Stimulated activated naive CD8-positive, alpha-beta T cell treated with anti-CD3 and anti-CD28 coated beads, Interleukin-15, Interleukin-2, amounts not matched to agents 100 ng/mL and 50 ng/mL, for 24 hours (primary cell): ENCODE measurements at regions not wholly inside any gene's neighbourhood (a gene's known extent, or its start where the extent isn't known, plus 50 kb on each side); places are given as distances from the start of the nearest gene placed in this dataset.

Experiments
- H3K27ac Mint-ChIP-seq: one replicate; pipeline ENCODE4 v1.8.0; 2021; ENCODE audit warnings: mild to moderate bottlenecking, mixed read lengths
- H3K27me3 Mint-ChIP-seq: one replicate; pipeline ENCODE4 v1.8.0; 2021; ENCODE audit warnings: mixed read lengths
- H3K36me3 Mint-ChIP-seq: one replicate; pipeline ENCODE4 v1.8.0; 2021; ENCODE audit warnings: low read depth, mixed read lengths
- H3K4me1 Mint-ChIP-seq: one replicate; pipeline ENCODE4 v1.8.0; 2021; ENCODE audit warnings: low read depth, mixed read lengths
- H3K4me3 Mint-ChIP-seq: one replicate; pipeline ENCODE4 v1.8.0; 2021; ENCODE audit warnings: mild to moderate bottlenecking, mixed read lengths
- H3K9me3 Mint-ChIP-seq: one replicate; pipeline ENCODE4 v1.8.0; 2021; ENCODE audit warnings: mixed read lengths

- Mint-ChIP-seq H3K9me3 (no peaks in the 10 kb centered on the region), H3K36me3 (no peaks in the 10 kb centered on the region), H3K4me1 (no peaks in the 10 kb centered on the region), H3K4me3 (no peak overlapping the region), H3K27me3 (no peaks in the 10 kb centered on the region), H3K27ac (no peak overlapping the region)
Measured at GRCh38 chr22:48703265-48703941, 1124.3 kb downstream of the BRD1 start.

GRCh38 chr22:48702573-48703264, 1125.0 kb downstream of the BRD1 start:
- H3K36me3 Mint-ChIP-seq, result no peaks in the 10 kb centered on the region
- H3K4me1 Mint-ChIP-seq, result no peaks in the 10 kb centered on the region
- H3K4me3 Mint-ChIP-seq, result no peak overlapping the region
- H3K27me3 Mint-ChIP-seq, result no peaks in the 10 kb centered on the region
- H3K27ac Mint-ChIP-seq, result no peak overlapping the region
- H3K9me3 Mint-ChIP-seq, result no peaks in the 10 kb centered on the region

GRCh38 chr22:48701296-48702030, 1126.2 kb downstream of the BRD1 start:
- H3K27ac Mint-ChIP-seq, result no peak overlapping the region

GRCh38 chr22:48700566-48701295, 1126.9 kb downstream of the BRD1 start:
- no peaks in the 10 kb centered on the region for H3K9me3 Mint-ChIP-seq
- H3K27me3 Mint-ChIP-seq, result no peaks in the 10 kb centered on the region
- no peaks in the 10 kb centered on the region for H3K4me1 Mint-ChIP-seq
- H3K27ac Mint-ChIP-seq, result no peak overlapping the region
- H3K36me3 Mint-ChIP-seq, result no peaks in the 10 kb centered on the region
- H3K4me3 Mint-ChIP-seq, result no peak overlapping the region

More at GRCh38 chr22:48701296-48702030, 1126.2 kb downstream of the BRD1 start:
- H3K9me3 Mint-ChIP-seq, result no peaks in the 10 kb centered on the region
- no peaks in the 10 kb centered on the region for H3K36me3 Mint-ChIP-seq
- no peaks in the 10 kb centered on the region for H3K27me3 Mint-ChIP-seq
- no peak overlapping the region for H3K4me3 Mint-ChIP-seq
- H3K4me1 Mint-ChIP-seq, result no peaks in the 10 kb centered on the region

DNA sequence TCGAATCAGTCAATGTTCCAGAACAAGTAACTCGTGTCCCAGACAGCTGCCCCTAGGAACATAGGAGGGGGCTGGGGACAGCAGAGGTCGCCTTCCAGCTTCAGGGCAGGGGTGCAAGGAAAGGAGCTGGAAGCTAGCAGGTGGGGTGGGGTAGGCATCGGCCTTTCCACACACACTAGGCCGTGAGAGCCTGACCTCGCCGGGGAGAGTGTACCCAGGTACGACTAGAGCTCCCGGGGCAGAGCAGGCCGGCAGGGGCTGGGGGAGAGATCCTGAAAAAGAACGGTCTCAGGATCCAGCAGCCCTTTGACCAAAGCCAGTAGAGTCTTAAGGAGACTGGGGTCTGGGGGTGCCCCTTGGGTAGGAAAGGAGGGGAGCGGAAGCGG, 1127.5 kb downstream of the BRD1 start:
- H3K4me3 Mint-ChIP-seq, result no peak overlapping the region
- H3K36me3 Mint-ChIP-seq, result no peaks in the 10 kb centered on the region
- H3K9me3 Mint-ChIP-seq, result no peaks in the 10 kb centered on the region
- H3K27me3 Mint-ChIP-seq, result no peaks in the 10 kb centered on the region
- H3K4me1 Mint-ChIP-seq, result no peaks in the 10 kb centered on the region
- no peak overlapping the region for H3K27ac Mint-ChIP-seq

DNA sequence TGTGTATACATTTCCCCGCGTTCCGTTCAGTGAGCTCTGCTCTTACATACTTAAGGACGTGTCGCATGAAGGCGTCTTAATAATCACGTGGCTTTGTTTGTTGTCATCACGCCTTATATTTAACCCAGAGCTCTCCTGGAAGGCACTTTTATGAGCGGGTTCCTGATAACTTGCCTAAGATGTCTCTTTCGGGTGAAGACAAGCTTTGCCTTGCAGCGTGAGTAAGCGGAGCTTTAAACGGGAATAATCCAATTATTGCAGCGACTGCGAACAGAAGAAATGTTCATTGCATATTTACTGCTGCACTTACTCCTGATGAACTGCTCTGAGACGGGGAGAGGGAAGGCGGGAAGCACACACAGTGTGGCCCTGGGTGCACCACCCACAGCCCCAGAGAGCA, 1128.2 kb downstream of the BRD1 start:
- H3K27me3 Mint-ChIP-seq, result no peaks in the 10 kb centered on the region
- H3K9me3 Mint-ChIP-seq, result no peaks in the 10 kb centered on the region
- no peaks in the 10 kb centered on the region for H3K4me1 Mint-ChIP-seq
- no peak overlapping the region for H3K27ac Mint-ChIP-seq
- no peak overlapping the region for H3K4me3 Mint-ChIP-seq
- no peaks in the 10 kb centered on the region for H3K36me3 Mint-ChIP-seq

- Mint-ChIP-seq H3K9me3 (no peaks in the 10 kb centered on the region), H3K27me3 (no peaks in the 10 kb centered on the region)
Measured at GRCh38 chr22:48698618-48699017, 1129.1 kb downstream of the BRD1 start.

DNA sequence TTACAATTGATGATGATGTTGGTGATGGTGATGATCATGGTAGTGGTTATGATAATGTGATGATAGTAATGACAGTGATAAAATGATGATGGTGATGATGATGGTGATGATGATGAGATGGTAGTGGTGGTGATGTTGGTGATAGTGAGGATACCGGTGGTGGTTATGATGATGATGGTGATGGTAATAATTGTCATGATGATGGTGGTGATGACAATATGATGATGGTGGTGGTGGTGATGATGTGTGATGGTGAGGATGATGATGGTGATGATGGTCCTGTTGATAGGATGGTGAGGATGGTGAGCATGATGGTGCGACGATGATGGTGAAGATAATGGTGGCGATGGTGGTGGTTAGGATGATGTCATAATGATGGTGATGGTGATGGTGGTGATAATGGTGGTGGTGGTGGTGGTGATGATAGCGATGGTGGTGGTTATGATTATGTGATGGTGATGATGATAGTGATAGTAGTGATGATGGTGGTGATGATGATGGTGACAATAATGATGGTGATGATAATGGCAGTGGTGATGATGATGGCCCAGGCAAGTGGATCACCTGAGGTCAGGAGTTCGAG, 1129.9 kb downstream of the BRD1 start:
- Mint-ChIP-seq H3K27me3 (no peaks in the 10 kb centered on the region), H3K9me3 (no peaks in the 10 kb centered on the region), H3K4me1 (no peaks in the 10 kb centered on the region), H3K27ac (no peak overlapping the region), H3K36me3 (no peaks in the 10 kb centered on the region), H3K4me3 (no peak overlapping the region)

More at GRCh38 chr22:48698618-48699017, 1129.1 kb downstream of the BRD1 start:
- Mint-ChIP-seq H3K4me1 (no peaks in the 10 kb centered on the region), H3K36me3 (no peaks in the 10 kb centered on the region), H3K27ac (no peak overlapping the region), H3K4me3 (no peak overlapping the region)

GRCh38 chr22:48697223-48697622, 1130.5 kb downstream of the BRD1 start:
- H3K36me3 Mint-ChIP-seq, result no peaks in the 10 kb centered on the region
- H3K9me3 Mint-ChIP-seq, result no peaks in the 10 kb centered on the region
- H3K4me1 Mint-ChIP-seq, result no peaks in the 10 kb centered on the region
- no peak overlapping the region for H3K27ac Mint-ChIP-seq
- H3K27me3 Mint-ChIP-seq, result no peaks in the 10 kb centered on the region
- H3K4me3 Mint-ChIP-seq, result no peak overlapping the region

- no peak overlapping the region for H3K4me3 Mint-ChIP-seq
- H3K27me3 Mint-ChIP-seq, result no peaks in the 10 kb centered on the region
- H3K36me3 Mint-ChIP-seq, result no peaks in the 10 kb centered on the region
- H3K27ac Mint-ChIP-seq, result no peak overlapping the region
- no peaks in the 10 kb centered on the region for H3K9me3 Mint-ChIP-seq
- H3K4me1 Mint-ChIP-seq, result no peaks in the 10 kb centered on the region
Measured at GRCh38 chr22:48696371-48696770, 1131.3 kb downstream of the BRD1 start.

- Mint-ChIP-seq H3K27me3 (no peaks in the 10 kb centered on the region), H3K36me3 (no peaks in the 10 kb centered on the region), H3K4me1 (no peaks in the 10 kb centered on the region), H3K9me3 (no peaks in the 10 kb centered on the region), H3K27ac (no peak overlapping the region), H3K4me3 (no peak overlapping the region)
Measured at GRCh38 chr22:48695731-48696305, 1131.9 kb downstream of the BRD1 start.

- H3K4me1 Mint-ChIP-seq, result no peaks in the 10 kb centered on the region
- H3K9me3 Mint-ChIP-seq, result no peaks in the 10 kb centered on the region
- no peaks in the 10 kb centered on the region for H3K27me3 Mint-ChIP-seq
- H3K27ac Mint-ChIP-seq, result no peak overlapping the region
- H3K4me3 Mint-ChIP-seq, result no peak overlapping the region
- H3K36me3 Mint-ChIP-seq, result no peaks in the 10 kb centered on the region
Measured at GRCh38 chr22:48695251-48695650, 1132.4 kb downstream of the BRD1 start.

- H3K9me3 Mint-ChIP-seq, result no peaks in the 10 kb centered on the region
- no peaks in the 10 kb centered on the region for H3K27me3 Mint-ChIP-seq
- no peak overlapping the region for H3K27ac Mint-ChIP-seq
- no peak overlapping the region for H3K4me3 Mint-ChIP-seq
- H3K36me3 Mint-ChIP-seq, result no peaks in the 10 kb centered on the region
- H3K4me1 Mint-ChIP-seq, result no peaks in the 10 kb centered on the region
Measured at GRCh38 chr22:48694296-48694883, 1133.3 kb downstream of the BRD1 start.
